Hematopoietic multipotent progenitor cell treated with erythropoietin and hydrocortisone succinate and interleukin-3 and kit ligand, for 17 days (in vitro differentiated cells): ENCODE measurements at regions not wholly inside any gene's neighbourhood (a gene's known extent, or its start where the extent isn't known, plus 50 kb on each side); places are given as distances from the start of the nearest gene placed in this dataset.
"Not testable (repeated sequence)": the region's sequence is repeated elsewhere in the genome, so short reads cannot be mapped to it uniquely, and the experiment has no call there.

Source experiments
- DNase-seq: peaks from one replicate; pipeline ENCODE4 v3.0.0-alpha.2; 2015; ENCODE audit warnings: low spot score

GRCh38 chrX:54615109-54615508, 85.1 kb downstream of the GNL3L start:
- DNase-seq = no peak

- no peak for DNase-seq
Observed at GRCh38 chrX:54633641-54634040, 103.6 kb downstream of the GNL3L start.

GRCh38 chrX:54639018-54639345, 109.0 kb downstream of the GNL3L start:
- no peak for DNase-seq

- DNase-seq = peak; percentile 93
Observed at GRCh38 chrX:54639346-54640102, 109.5 kb downstream of the GNL3L start.

GRCh38 chrX:54640103-54640690, 110.2 kb downstream of the GNL3L start:
- no peak for DNase-seq

GRCh38 chrX:54640736-54641135, 110.7 kb downstream of the GNL3L start:
- DNase-seq = no peak

GRCh38 chrX:54641530-54641929, 111.5 kb downstream of the GNL3L start:
- no peak for DNase-seq

- not testable (repeated sequence) for DNase-seq
Observed at GRCh38 chrX:54647607-54648006, 117.6 kb downstream of the GNL3L start.

- DNase-seq = no peak
Observed at GRCh38 chrX:54659547-54659946, 129.5 kb downstream of the GNL3L start.

- DNase-seq = no peak
Observed at GRCh38 chrX:54675762-54676161, 122.3 kb downstream of the ITIH6 start.

- no peak for DNase-seq
Observed at GRCh38 chrX:54695231-54695630, 102.8 kb downstream of the ITIH6 start.

GRCh38 chrX:54695816-54696487, 102.1 kb downstream of the ITIH6 start:
- no peak for DNase-seq
